Activated CD8-positive, alpha-beta memory T cell treated with anti-CD3 and anti-CD28 coated beads, Interleukin-2, amount 50 U/mL, for 4 hours (primary cell): ENCODE measurements at regions not wholly inside any gene's neighbourhood (a gene's known extent, or its start where the extent isn't known, plus 50 kb on each side); places are given as distances from the start of the nearest gene placed in this dataset.

ENCODE experiments used
- DNase-seq: peaks from one replicate; pipeline ENCODE4 v3.0.0-alpha.2; 2020

DNA sequence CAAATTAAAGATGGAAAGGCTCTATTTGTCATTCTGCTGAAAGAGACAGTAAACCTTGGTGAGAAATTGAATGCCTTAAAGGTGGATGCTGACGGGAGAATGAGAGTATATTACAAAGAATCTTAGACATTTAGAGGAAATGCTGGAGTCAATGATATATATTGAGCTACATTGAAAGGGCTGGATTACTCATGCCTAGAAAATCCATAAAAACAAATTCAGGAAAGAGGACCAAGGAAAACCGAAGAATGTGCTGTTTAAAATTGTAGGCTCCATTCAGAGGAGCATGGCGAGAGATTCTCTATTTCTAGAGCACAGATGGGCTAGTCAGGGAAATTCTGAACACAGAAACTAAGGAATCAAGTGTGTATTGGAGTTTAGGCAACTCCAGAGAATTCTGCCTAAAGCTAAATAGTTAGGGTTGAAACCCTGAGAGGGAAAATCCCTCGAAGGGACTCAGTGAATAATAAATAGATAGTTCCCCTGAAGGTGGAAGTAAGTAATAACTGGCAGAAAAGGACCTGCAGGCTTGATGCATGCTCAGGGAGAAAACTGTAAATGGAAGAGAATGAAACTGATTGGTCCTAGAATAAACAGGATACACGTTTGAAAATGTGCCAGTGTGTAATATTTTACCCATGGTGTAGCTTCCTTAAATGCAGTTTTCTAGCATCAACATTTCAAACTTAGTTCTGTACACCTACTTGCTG is 1532.4 kb upstream of the TENM3 start:
- no peak for DNase-seq

DNA sequence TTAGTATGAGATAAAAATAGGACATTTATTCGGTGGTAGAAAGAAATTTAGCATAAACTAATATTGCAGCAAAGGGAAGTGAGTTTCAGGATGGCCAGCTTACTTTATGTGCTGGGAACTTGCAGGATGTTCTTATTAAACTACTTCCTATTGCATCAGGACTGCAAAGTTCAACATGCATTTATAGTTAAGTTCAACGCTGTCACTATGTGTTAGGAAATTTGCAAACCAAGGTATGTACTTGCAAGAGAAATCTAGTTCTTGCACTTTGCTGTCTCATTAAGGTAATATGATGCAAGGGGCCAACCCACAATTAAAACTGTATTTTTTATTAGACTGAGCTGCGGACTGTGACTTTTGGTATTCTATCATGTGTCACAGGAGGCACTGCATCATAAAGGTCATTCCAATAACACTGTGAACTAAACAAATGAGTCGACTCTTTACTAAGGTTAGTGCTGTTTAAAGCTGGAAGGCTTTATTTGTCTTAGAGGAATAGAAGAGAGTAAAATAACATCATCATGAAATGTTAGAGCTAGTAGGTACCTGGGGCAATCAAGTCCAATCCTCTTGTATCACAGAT is 1525.7 kb upstream of the TENM3 start:
- no peak for DNase-seq

DNA sequence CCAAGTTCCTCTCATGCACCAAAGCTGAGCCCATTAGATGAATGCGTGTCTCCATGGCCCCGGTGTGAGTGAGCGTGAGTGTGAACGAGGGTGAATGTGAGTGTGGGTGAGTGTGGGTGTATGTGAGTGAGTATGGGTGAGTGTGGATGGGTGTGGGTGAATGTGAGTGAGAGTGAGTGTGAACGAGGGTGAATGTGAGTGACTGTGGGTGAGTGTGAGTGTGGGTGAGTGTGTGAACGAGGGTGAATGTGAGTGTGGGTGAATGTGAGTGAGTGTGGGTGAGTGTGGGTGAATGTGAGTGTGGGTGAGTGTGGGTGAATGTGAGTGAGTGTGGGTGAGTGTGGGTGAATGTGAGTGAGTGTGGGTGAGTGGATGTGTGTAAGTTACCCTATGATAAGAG is 1521.8 kb upstream of the TENM3 start:
- no peak for DNase-seq

DNA sequence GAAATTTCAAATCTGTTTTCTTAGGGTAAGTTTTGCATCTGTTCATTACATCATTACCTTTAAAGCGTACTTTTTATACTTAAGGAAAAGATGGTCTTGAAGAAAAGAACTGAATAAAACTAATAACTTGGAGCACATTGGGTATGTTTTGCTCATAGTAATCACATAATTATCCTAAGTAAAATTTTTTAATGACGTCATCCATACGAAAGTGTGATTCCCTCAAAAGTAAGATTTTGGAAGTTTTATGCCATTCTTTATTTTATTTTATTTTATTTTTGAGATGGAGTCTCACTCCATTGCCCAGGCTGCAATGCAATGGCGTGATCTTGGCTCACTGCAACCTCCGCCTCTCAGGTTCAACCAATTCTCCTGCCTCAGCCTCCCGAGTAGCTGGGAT is 1516.6 kb upstream of the TENM3 start:
- DNase-seq: no peak

DNA sequence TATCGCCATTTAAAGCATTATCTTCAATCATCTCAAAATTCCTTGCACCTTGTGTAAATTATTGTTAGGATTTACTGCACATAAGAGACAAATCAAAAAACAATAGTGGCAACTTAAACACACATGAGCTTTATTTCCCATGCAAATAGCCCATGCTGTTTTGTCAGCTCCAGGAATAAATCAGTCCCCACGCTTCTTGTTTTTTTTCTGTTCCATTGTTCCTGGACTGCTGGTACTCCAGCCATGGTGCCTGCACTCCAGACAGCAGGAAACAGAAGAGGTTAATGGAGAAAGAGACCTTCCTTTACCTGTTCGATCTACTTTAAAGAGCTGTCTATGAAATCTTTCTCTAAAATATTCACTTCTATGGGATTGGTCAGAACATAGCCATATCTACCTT is 1515.7 kb upstream of the TENM3 start:
- no peak for DNase-seq

DNA sequence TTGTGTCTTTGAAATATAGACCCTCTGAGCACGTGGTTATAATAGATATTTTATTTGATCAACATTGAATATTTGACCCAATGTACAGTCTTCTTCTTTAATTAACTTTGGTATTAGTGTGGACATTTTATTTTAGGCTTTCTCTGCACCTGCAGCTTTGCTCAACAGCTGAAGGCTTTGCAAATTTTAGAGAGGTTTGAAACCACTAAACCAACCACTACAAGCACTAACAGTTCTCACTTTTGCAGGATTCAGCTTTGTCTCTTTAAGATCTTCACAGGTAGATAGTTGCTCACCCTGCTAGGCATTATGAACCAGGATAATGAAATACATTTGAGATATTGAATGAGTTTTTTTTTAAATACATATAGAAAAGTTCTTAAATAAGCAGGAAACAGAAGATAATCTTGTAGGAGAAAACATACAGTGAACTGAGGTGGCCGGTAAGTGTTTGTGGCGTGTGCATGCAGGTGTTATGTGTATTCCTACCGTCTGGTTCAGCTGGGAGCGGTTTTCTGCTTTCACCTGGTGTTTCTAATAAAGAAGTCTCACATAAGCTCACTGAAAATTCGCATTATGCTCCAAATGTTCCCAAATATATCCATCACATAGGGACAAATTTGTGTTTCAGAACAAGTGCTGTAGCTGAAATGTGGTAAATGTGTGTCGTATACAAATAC is 1508.3 kb upstream of the TENM3 start:
- DNase-seq: no peak

DNA sequence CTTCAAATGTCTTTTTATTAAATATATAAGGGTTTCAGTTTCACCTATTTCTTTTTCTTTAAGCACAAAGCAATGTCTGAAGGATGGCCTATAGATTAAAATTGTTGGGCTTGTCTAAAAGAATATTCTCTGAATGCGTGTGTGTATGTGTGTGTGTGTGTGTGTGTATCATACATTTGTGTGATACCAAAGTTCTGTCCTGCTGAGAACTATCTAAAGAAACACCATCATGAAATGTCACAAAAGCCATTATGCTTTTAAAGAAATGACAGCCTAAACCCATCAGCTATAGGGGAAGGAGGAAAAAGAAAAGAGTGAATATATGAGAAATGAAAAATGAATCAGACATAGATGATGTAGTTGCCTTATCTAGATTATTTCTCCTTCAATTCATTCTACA is 1501.5 kb upstream of the TENM3 start:
- no peak for DNase-seq

DNA sequence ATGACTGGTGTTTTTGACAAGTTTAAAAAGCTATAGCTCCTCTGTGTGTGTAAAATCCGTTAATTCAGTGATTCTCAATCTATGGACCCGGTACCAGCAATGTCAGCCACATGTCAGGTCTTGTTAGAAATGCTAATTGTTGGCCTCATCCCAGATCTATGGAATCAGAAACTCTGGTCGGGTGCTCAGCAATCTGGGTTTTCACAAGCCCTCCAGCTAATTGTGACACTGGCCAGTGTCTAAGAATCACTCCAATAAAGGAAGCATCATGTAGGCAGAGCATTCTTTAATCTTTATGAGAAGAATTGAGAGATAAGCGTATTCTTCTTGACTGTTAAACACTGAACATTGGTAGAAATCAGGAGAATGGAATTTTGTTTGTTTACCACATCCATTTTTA is 1498.2 kb upstream of the TENM3 start:
- DNase-seq: no peak

DNA sequence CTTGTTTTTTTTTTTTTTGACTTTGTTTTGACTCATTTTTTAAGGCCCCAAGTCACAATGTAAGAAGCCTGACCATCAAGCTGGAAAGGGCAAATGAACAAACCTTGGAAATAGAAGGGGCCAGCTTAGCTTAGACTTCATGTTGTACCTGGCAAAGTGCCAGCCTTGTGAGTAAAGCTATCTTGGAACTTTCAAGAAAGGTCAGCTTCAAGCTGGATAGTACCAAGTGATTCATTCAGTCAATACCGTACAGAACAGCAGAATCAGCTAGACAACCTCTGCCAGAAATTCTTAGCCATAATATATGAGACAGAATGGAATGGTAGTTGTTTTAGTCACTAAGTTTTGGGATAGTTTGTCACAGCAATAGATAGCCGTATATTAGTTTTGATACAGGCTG is 1492.2 kb upstream of the TENM3 start:
- no peak for DNase-seq

DNA sequence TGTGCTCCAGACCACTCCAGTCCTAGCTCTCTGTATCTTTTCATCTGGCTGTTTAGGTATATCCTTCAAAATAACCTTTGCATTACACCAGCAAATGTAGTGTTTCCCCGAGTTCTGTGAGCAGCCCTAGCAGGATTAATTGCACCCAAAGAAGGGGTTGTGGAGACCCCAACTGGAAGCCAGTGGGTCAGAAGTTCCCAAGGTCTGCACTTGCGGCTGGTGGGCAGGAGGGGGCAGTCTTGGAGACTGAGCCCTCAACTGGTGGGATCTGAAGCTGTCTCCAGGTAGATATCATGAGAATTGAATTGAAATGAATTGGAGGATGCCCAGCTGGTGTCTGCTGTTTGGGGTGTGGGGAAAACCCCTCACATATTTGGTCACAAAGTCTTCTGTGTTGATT is 1485.3 kb upstream of the TENM3 start:
- DNase-seq: no peak

DNA sequence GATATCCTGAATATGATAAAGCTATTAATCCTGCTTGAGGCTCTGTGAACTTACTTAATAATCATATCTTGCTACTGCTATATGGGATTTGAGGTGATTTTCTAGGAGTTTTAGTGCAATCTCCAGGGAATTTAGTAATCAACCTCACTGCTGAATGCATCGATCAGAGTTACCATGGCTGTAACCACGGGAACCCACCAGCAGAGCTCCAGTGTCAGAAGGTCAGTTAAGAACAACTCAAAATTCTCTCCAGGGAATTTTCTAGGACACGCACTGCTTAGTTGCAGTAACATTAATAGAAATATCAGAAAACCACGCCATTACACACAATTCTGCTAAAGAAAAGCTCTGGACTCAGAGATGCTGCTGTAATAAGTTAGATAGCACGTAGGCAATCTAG is 1477.2 kb upstream of the TENM3 start:
- DNase-seq: no peak

DNA sequence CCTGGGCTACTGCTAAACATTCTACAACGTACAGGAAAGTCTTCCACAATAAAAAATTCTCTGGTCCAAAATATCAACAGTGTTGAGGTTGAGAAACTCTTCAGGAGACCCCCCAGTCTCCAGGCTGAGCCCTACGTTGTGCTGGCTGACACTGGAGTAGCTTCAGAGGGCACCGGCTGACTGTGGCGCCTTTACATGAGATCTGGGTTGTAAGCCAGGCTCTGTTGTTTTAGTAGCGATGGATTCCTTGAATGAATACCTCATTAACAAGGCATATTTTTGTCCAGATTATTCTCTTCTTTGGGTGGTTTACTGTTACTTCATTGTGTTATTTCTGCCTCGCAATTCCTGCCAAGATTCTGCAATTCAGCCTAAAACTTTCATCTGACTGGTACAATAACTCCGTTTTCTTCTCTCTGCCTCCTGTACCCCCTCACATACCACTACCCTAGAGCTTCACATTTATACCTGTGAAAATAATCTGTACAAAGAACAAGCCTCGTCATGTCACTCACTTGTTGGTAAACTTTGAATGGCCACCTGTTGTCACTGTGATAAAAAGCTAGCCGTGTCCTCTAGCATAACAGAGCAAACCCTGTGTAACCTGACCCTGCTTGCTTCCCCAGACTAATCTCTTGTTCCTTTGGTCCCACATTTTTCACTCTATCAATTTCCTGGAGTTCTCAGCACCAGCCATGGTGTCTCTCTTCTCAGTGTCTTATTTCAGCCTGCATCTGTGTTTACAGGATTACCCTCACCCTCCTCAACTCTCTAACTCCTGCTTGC is 1476.1 kb upstream of the TENM3 start:
- no peak for DNase-seq

DNA sequence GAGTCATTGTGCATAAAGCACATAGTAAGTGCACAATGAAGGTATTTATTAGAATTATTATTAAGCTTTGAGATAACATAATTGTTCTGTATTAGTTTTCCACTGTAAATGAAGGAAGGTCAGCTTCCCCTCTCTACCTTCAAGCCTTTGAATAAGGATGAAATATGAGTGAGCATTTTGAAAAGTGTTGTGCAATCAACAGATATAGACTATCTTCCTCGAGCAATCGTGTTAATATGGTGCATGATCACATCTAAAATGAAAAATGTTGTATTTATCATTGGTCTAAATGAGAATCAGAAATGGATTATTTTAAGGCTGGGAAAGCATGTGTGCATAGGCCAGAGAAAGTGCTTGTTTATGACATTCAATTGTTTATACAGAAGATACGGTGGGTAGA is 1474.6 kb upstream of the TENM3 start:
- no peak for DNase-seq

DNA sequence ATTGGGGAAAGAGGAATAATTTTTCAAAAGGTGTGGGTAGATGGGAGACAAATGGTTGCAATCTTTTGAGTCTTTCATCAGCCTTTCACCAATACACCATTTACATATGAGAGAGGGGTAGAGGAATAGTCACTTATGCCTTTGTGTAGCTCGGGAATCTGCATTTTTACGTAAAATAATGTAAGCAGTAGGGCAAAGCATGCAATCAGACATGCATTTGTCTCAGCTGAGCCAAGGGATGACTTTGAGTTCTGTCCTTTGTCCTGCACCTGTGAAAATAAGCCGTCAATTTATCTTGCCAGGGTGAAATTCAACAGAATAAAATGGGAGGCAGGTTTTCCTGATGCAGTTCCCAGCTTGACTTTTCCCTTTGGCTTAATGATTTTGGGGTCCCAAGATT is 1473.4 kb upstream of the TENM3 start:
- DNase-seq: no peak

DNA sequence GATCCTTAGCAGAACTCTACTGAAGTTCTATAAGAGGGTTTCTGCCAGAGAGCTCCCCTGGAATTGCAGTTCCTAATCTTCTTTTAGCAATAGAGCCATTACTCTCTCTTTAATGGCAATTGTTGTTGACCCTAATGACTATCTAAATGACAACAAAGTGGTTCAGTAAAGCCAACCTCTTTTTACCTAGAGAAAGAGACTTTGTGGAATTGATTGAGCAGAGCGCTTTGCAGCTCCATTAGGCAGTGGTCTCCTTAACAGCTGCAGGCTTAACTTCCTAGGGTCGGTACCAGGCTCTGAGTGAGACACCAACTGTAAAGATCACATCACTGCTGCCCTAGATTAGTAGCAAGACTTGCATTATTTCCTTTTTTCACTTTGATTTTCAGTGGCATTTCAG is 1472.9 kb upstream of the TENM3 start:
- no peak for DNase-seq

DNA sequence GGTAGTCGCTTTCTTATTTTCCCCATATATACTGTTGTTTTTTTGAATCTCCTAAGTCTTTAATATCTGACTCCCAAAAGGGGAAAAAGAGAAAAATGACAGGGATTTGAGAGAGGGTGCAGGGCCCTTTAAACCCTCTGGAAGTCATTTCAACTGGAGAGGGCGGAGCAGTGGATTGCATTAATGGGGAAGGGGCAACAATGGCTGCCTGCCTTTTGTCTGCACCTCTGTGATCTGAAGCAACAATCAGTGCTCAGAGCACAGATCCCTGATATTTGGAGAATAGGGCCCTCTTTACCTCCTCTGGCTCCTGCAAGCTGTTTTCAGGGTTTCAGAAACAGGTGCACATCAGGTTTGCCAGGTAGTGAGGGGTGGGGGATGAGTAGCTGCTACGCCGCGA is 1458.3 kb upstream of the TENM3 start:
- no peak for DNase-seq

DNA sequence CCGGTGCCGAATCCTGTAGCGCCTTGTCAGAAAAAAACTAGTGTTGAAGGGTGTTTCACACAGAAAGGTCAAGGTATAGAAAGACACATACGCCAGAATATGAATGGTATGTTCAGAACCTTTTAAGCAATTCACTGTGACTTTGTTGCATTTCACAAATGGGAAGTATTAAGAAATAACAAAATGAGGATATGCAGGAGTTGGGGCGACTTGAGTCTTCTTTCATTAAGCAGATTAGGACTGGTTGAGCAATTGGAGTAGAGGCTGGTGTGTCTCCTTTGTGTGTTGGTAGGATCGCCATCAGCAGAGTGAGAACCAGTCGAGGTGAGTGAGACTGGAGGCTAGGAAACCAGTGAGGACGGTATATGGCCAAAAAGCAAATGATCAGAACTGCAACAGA is 1454.5 kb upstream of the TENM3 start:
- no peak for DNase-seq

DNA sequence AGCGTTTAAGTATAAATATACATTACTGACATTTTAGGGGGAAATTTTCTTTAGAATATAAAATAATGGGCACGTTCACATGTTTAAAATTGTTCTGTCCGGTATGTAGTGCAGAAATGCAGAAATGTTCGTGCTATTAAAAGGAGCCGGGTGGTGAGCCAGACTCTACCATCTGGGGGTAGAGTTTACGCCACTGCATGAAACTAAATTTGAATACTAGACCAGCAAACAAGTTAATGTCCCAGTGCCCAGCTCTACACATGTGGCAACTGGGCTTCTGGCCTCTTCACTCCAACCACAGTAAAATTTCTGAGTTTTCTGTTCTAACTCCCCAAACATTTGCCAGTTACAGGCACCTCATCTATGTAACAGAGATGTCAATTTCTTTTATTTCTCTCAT is 1453.3 kb upstream of the TENM3 start:
- no peak for DNase-seq

DNA sequence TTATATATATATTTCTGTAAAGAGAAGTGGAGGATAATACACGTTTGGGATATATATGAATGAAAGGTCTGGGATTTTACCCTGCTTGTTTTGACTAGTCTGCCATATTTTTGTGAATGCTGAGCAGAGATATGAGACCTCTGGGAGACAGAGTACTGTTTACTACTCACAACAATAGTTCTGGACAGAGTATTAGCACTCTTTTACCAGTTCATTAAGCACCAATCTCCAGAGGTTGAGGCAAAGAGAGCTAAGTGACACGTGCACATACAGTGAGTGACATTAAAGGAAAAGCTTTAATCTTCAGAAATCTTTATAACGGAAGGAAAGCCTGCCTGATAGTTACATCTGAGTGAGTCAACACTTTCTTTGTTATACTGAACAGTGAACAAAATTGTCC is 1452.7 kb upstream of the TENM3 start:
- DNase-seq: no peak

DNA sequence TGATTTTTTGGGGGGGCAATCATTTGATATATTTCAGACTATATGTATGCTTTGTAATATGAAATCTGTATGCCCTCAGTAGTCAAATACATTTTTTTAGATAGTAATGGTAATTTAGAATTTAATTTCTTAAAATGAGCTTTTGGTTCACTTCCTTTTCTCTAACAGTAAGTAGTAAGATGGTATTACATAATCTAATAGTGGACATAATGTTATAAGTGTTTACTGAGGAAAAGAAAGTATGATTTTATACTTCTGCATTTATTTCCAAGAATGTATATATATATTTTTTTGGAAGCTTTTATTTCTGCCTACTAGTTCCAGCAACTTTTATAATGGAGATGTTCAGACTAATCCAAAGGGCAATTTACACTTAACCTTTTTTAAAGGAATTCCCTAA is 1450.7 kb upstream of the TENM3 start:
- no peak for DNase-seq

DNA sequence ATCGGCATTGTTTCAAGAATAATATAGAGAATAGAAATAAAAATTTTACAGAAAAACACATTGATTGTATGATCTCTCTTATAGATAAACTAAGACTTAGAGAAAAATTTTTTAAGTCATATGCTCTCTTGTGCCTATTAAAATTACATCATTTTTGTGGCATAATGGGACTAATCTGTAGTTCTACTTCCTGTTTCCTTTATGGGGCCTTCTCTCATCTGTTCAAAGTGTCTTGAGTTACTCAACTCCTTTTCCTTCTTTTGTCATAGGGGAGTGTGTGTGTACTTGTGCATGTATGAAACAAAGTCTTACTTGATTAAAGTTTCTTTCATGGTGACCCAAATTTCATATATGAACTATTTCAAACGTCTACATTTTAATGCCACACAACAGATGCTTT is 1448.9 kb upstream of the TENM3 start:
- no peak for DNase-seq

DNA sequence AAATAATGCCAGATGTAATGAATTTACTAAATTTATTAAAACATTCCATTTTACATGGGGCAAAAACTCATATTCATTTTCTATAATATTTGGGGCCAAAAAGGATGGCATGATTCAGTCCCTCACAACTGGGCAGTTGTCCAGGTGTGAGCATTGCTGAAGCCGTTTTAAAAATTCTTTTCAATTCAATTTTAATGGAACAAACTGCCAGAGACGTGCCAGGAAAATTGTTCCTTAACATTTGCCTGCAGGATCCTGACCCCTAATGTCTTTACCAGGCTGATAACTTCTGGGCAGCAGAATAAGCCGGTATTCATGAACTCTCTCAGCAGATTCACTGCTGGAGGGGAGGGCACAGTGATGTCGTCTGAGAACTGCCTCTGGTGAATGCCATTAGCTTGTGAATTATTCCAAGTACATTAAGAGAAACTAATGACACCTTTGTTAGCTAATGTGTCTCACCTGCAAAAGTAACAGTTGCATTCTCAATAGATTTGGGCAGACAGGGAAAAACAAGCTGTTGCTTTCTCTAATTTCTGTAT is 1445.1 kb upstream of the TENM3 start:
- no peak for DNase-seq

DNA sequence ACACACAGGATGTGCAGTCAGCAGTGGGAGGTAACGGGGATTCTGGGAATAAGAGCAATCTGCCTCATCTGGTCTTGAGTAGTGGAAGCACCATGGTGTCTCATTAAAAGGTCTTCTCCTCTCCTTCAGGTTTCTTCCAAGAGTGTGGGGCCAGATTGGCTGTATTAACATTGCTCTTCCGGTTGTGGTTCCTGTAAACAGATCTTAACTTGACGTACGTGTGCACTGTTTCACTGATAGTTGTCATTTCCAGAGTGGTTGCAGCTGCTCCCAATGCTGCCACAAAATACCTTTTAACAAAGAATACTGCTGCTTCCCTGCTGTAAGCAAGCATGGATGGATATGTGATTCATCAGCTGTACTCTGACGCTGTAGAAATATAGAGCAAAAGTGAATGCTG is 1443.4 kb upstream of the TENM3 start:
- no peak for DNase-seq

DNA sequence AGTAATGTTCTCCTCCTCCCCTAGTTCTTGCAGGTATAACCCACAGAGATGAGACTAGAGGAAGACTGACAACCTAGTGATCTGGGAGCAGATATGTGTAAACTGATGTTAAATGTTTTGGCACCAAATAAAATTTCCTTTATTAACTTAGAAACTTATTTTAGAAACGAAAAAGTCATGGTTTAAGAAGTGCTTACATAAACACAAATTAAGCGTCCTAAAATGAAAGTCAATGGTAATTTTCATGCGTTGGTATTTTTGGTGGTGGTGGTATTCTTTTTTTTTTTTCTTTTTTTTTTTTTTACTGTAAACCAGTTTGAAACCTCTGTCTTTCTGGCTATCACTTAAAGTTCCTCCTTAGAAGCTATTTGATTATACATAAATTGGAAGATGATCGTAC is 1438.1 kb upstream of the TENM3 start:
- no peak for DNase-seq
